NT2/D1 (cell line): ENCODE measurements at regions not wholly inside any gene's neighbourhood (a gene's known extent, or its start where the extent isn't known, plus 50 kb on each side); places are given as distances from the start of the nearest gene placed in this dataset.
A peak's percentile ranks its signal among the peaks of the same experiment; 100 is the strongest.

Experiments
- DNase-seq: peaks from one replicate; pipeline ENCODE4 v3.0.0-alpha.2; 2011; ENCODE audit warnings: low read depth, low spot score
- H3K27me3 ChIP-seq: 2 replicates; pipeline ENCODE4 v1.6.0; 2011; ENCODE audit warnings: mild to moderate bottlenecking; ENCODE audit not compliant: insufficient read length, insufficient read depth
- H3K36me3 ChIP-seq: 2 replicates; pipeline ENCODE4 v1.6.1; 2011; ENCODE audit warnings: mild to moderate bottlenecking, low read length, mixed read lengths; ENCODE audit not compliant: insufficient read depth, insufficient read length
- H3K4me1 ChIP-seq: 2 replicates; pipeline ENCODE4 v1.5.1; 2011; ENCODE audit not compliant: insufficient read depth, insufficient read length
- H3K4me3 ChIP-seq: 2 replicates; pipeline ENCODE4 v1.5.1; 2011; ENCODE audit warnings: low read depth; ENCODE audit not compliant: insufficient read length
- H3K9ac ChIP-seq: 2 replicates; pipeline ENCODE4 v1.6.0; 2011; ENCODE audit warnings: low read depth; ENCODE audit not compliant: insufficient read length
- H3K9me3 ChIP-seq: 2 replicates; pipeline ENCODE4 v1.5.1; 2011; ENCODE audit warnings: mild to moderate bottlenecking, low read length; ENCODE audit not compliant: insufficient read depth
- SUZ12 ChIP-seq: IDR thresholded peaks from 2 replicates; pipeline ENCODE4 v1.6.1; 2011; ENCODE audit not compliant: insufficient read length, insufficient read depth; ENCODE audit errors: extremely low read depth
- YY1 ChIP-seq: IDR thresholded peaks from 2 replicates; pipeline ENCODE4 v1.6.1; 2011; ENCODE audit not compliant: insufficient read length, insufficient read depth
- ZNF274 ChIP-seq: IDR thresholded peaks from 2 replicates; pipeline ENCODE4 v1.6.1; 2011; ENCODE audit warnings: mild to moderate bottlenecking, low read depth, low read length

DNA sequence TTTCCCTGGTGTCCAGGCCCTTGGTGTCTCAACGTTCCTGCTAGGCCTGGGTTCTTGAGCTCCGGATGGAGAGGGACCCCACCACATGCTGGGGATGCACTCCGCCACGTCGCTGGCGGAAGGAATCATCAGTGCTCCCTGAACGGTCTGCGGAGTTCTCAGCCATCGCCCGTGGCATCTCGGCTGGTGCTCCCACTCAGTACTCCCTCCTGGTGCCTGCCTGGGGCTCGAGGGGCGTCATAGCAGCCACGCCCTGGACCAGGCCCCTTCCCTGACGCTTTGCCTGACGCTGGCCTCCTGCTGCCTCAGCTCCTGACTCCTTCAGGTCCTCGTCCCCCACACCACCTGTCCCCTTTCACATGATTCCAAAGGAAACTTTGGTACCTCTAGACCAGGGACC lies 95.9 kb upstream of the CIBAR2 start:
- Histone ChIP-seq H3K4me1 (peaks cover 53% of the 10 kb centered on the region), H3K27me3 (no peaks in the 10 kb centered on the region), H3K9me3 (no peaks in the 10 kb centered on the region), H3K9ac (peak overlapping the region; percentile 46), H3K4me3 (no peak overlapping the region), H3K36me3 (peaks cover 19% of the 10 kb centered on the region)
- no peak for DNase-seq
- TF ChIP-seq SUZ12 (no peak), ZNF274 (no peak), YY1 (no peak)

DNA sequence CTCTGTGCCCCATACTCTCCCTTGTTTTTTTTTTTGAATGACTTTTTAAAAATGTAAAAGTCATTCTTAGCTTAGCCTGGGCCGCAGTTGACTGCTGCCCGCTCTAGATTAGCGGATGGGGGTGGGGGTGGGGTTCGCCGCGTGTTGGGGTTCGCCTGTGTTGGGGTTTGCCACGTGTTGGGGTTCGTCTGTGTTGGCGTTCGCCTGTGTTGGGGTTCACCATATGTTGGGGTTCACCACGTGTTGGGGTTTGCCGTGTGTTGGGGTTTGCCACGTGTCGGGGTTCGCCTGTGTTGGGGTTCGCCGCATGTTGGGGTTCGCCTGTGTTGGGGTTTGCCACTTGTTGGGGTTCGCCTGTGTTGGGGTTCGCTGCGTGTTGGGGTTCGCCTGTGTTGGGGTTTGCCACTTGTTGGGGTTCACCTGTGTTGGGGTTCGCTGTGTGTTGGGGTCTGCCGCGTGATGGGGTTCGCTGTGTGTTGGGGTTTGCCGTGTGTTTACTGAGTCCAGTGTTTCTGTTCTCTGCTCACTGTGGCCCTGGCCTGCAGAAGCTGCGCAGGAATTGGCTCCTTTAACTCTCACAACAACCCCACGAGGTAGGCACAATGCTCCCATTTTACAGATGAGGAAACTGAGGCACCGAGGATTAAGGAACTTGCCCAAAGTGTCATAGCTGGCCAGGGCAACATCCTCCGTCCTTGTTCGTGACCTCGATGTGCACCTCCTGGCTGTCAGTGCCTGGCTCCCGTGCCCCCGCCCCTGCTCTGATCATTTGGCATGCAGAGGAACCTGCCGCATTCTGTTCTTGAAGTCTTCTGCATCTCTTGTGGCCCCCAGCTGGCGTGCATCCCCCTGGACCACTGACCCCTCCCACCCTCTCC lies 96.6 kb upstream of the CIBAR2 start:
- no peak for TF ChIP-seq YY1
- no peak for TF ChIP-seq SUZ12
- TF ChIP-seq ZNF274, result no peak
- Histone ChIP-seq H3K4me3 (no peak overlapping the region), H3K27me3 (no peaks in the 10 kb centered on the region), H3K9ac (peak overlapping the region; percentile 3), H3K36me3 (peaks cover 17% of the 10 kb centered on the region), H3K9me3 (no peaks in the 10 kb centered on the region), H3K4me1 (peaks cover 54% of the 10 kb centered on the region)
- no peak for DNase-seq

DNA sequence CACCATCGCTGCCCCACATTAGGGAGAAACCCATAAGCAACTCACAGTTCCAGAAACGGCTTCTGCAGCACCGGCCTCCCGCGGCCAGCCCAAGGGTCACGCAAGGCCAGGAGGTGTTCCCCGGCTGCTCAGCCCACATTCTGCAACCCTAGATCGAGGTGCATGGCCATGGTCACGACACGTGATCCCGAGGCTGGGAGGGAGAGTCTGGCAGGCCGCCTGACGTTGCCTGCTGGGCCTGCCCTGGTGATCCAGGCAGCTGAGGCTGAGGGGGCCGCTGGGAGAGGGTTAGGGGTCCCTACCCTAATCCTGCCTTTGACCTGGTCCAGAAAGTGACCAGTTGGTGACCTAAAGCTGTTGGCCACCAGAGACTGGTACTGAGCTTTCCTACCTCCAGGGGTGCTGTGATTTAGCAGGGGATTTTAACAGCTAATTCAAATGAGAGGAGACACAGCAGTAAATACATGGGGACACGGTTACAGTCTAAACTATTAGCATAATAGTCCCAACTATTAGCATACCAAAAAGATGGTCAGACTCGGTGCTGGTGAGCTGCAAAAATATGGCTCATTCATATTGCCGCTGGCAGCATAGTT lies 97.4 kb upstream of the CIBAR2 start:
- no peak overlapping the region for H3K4me3 ChIP-seq
- no peaks in the 10 kb centered on the region for H3K9me3 ChIP-seq
- TF ChIP-seq YY1, result no peak
- TF ChIP-seq SUZ12, result no peak
- TF ChIP-seq ZNF274, result no peak
- no peaks in the 10 kb centered on the region for H3K27me3 ChIP-seq
- H3K4me1 ChIP-seq, result peaks cover 59% of the 10 kb centered on the region
- peaks cover 17% of the 10 kb centered on the region for H3K36me3 ChIP-seq
- peak overlapping the region; percentile 34 for H3K9ac ChIP-seq
- no peak for DNase-seq

DNA sequence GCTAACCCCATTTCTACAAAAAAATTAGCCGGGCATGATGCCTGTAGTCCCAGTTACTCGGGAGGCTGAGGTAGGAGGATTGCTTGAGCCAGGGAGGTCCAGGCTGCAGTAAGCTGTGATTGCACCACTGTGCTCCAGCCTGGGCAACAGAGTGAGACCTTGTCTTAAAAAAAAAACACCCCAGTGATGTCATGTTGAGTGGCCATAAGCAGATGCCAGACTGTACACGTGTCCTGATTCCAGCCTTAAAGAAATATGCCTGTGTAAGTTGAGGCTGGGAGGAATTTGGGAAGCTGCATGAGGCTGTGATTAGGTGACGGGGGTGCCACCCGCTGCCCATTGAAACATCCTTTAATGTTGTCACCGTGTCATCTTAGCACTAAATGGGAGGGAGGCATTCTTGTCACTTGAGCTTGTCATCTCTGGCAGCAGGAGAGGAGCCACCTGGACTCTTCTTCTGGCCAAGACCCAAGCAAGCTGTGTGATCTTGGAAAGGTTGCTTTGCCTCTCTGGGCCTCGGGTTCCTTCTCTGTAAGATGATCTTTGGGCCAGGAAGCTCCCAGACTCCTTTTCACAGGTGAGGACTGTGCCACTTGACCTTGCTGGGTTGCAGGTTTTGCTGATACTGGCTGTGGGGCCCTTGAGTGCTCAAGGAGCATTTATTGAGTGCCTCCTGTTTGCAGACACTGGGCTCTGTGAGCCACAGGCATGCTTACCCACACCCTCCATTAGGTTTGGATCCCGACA lies 98.3 kb upstream of the CIBAR2 start:
- H3K9ac ChIP-seq, result no peak overlapping the region
- H3K4me3 ChIP-seq, result no peak overlapping the region
- DNase-seq, result no peak
- H3K9me3 ChIP-seq, result no peaks in the 10 kb centered on the region
- no peaks in the 10 kb centered on the region for H3K27me3 ChIP-seq
- H3K4me1 ChIP-seq, result peaks cover 59% of the 10 kb centered on the region
- H3K36me3 ChIP-seq, result peaks cover 17% of the 10 kb centered on the region
- TF ChIP-seq ZNF274, result no peak
- TF ChIP-seq SUZ12, result no peak
- no peak for TF ChIP-seq YY1

DNA sequence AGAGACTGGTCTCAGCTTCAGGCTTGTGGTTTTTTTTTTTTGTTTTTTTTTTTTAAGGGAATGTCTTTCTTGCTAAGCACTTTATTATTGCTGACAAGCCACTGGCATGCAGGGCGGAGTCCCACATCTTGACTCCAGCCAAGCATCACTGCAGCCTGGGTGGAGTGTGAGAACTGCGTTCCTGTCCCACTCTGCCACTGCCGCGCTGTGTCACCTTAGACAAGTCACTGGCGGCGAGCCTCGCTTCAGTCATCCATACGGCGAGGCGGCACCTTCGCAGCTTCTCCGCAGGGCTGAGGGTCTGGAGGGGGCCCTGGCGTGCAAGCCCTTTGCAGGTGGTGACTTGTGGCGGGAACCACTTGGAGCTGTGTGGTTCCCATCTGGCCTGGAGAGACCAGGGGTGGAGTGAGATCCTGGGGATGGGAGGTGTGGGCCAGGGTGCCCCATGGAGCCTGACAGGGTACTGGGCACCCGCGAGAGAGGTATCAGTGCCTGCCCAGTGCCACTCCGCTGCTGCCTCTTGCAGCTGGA lies 99.1 kb upstream of the CIBAR2 start:
- TF ChIP-seq ZNF274 (no peak), YY1 (no peak), SUZ12 (no peak)
- Histone ChIP-seq H3K36me3 (peaks cover 17% of the 10 kb centered on the region), H3K4me3 (no peak overlapping the region), H3K9me3 (no peaks in the 10 kb centered on the region), H3K4me1 (peaks cover 54% of the 10 kb centered on the region), H3K9ac (no peak overlapping the region), H3K27me3 (no peaks in the 10 kb centered on the region)
- DNase-seq, result no peak

DNA sequence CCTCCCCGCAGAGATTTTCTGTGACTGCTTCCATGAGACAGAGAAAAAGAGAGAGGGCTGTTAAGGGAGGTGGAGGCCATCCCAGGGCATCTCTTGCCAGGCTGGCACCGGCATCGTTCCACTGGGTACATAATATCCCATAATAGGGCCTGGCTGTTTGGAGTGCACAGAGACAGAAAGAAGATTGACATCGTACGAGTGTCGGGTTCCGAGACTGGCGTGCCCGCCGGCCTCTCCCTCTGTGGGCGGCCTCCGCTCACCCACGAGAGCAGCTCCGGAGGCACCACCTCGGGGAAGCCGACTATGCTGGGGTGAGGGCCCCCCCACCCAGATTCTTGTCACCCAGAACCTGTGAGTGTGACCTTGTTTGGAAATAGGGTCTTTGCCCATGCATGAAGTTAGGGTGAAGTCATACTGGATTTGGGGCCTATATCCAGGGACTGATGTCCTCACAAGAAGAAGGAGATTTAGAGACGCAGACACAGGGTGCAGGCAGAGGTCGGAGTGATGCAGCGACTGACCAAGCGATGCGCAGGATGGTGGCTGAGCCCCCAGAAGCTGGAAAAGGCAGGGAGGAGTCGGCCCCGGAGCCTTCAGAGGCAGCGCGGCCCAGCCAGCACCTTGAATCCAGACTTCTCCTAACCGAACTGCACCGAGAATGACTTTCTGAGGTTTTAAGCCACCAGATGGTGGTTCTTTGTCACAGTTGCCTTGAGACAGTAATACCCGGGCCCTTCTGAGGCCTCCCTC lies 101.8 kb upstream of the CIBAR2 start:
- H3K9me3 ChIP-seq, result no peaks in the 10 kb centered on the region
- H3K4me1 ChIP-seq, result peaks cover 30% of the 10 kb centered on the region
- DNase-seq, result no peak
- H3K27me3 ChIP-seq, result no peaks in the 10 kb centered on the region
- H3K9ac ChIP-seq, result peak overlapping the region; percentile 46
- TF ChIP-seq SUZ12, result no peak
- no peak for TF ChIP-seq YY1
- TF ChIP-seq ZNF274, result no peak
- no peak overlapping the region for H3K4me3 ChIP-seq
- H3K36me3 ChIP-seq, result no peaks in the 10 kb centered on the region
